H1 (cell line): ENCODE measurements at regions not wholly inside any gene's neighbourhood (a gene's known extent, or its start where the extent isn't known, plus 50 kb on each side); places are given as distances from the start of the nearest gene placed in this dataset.

Experiments
- EGR1 ChIP-seq: IDR thresholded peaks from 2 replicates; pipeline ENCODE4 v1.6.1; 2011; ENCODE audit warnings: low read depth, low read length, borderline replicate concordance
- EZH2 ChIP-seq: fragments of 200-600 bp; sonication (generic); IDR thresholded peaks from 2 replicates; pipeline ENCODE4 v1.7.1; 2012; ENCODE audit warnings: low read depth, mild to moderate bottlenecking, moderate library complexity, low read length, inconsistent platforms; ENCODE audit not compliant: severe bottlenecking
- KDM1A ChIP-seq: fragments of 200-600, 300-600 bp; sonication (generic); IDR thresholded peaks from 2 replicates; pipeline ENCODE4 v1.7.1; 2016; ENCODE audit warnings: mild to moderate bottlenecking, low read length, borderline replicate concordance
- NRF1 ChIP-seq: IDR thresholded peaks from 2 replicates; pipeline ENCODE4 v1.6.1; 2011; ENCODE audit warnings: mild to moderate bottlenecking, low read depth, low read length, improper control_type of control experiment
- POLR2A ChIP-seq, 2 experiments: IDR thresholded peaks; 1 replicate in 1 of 2; 2 replicates in 1 of 2; pipeline ENCODE4 v1.6.1; 2011; ENCODE audit warnings: low read depth in 2 of 2, low read length in 2 of 2, mild to moderate bottlenecking in 2 of 2; ENCODE audit errors: control extremely low read depth in 1 of 2
- RAD21 ChIP-seq, 2 experiments: IDR thresholded peaks in 1 of 2; conservative IDR thresholded peaks in 1 of 2; 2 replicates each; pipeline ENCODE4 v1.6.1; 2011; ENCODE audit warnings: low read depth in 2 of 2, low read length in 2 of 2, improper control_type of control experiment in 1 of 2, inconsistent platforms in 1 of 2, mild to moderate bottlenecking in 1 of 2, moderate library complexity in 1 of 2
- RNF2 ChIP-seq: fragments of 200-900, 300-1000 bp; sonication (generic); IDR thresholded peaks from 2 replicates; pipeline ENCODE4 v1.7.1; 2016; ENCODE audit warnings: borderline replicate concordance, low read depth, mild to moderate bottlenecking, antibody characterized with exemption, low read length; ENCODE audit not compliant: poor library complexity, severe bottlenecking; ENCODE audit errors: missing control alignments
- SRF ChIP-seq: IDR thresholded peaks from 2 replicates; pipeline ENCODE4 v1.6.1; 2011; ENCODE audit warnings: mild to moderate bottlenecking, low read depth, low read length, moderate library complexity
- SUZ12 ChIP-seq: fragments of 200-600 bp; sonication (generic); IDR thresholded peaks from 2 replicates; pipeline ENCODE4 v1.6.1; 2012; ENCODE audit warnings: mild to moderate bottlenecking, inconsistent platforms, low read length, moderate library complexity, mixed read lengths
- TAF7 ChIP-seq: optimal IDR thresholded peaks from 2 replicates; pipeline ENCODE3; 2011; ENCODE audit warnings: low read depth, mild to moderate bottlenecking, inconsistent platforms, low read length, moderate library complexity, borderline replicate concordance
- TF ChIP-seq, protein P1 (sequence below), 3 experiments: IDR thresholded peaks; 1 replicate in 2 of 3; 2 replicates in 1 of 3; pipeline versions ENCODE4 v1.5.1 to v1.6.1; 2011; ENCODE audit warnings: low read length in 3 of 3, mild to moderate bottlenecking in 3 of 3, inconsistent platforms in 2 of 3, low read depth in 1 of 3, moderate library complexity in 1 of 3; ENCODE audit not compliant: insufficient read depth in 1 of 3; ENCODE audit errors: control extremely low read depth in 1 of 3

DNA sequence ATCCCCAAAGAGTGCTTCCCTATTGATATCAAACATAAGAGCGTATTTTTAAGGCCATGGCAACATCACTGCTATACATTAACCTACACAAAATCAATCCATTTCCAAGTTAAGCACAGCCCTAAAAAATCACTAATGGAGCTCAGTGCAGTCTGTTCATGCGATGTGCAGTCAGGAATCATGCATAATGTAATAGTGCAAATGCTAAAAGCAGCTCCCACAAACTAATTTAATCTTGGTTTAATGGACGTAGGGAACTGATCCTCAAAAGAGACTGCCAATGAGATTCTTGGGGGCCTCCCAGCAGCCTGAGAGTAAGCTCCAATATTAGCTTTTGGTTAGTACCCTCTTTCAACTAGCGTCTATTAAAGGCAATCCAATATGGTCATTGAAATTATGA lies 245.9 kb downstream of the TOX3 start:
- TF ChIP-seq NRF1 (no peak), SRF (no peak), EZH2 (no peak), EGR1 (no peak), RNF2 (no peak), TAF7 (no peak), POLR2A (IDR thresholded peaks at IDR 0.05; ENCODE audit: control extremely low read depth in 1 of 2, low read depth in 2 of 2, low read length in 2 of 2) (no peak), RAD21 (IDR thresholded peaks at IDR 0.05 in 1 of 2, conservative IDR thresholded peaks at IDR 0.05 in 1 of 2; ENCODE audit: low read depth in 2 of 2, low read length in 2 of 2) (no peak), KDM1A (no peak), SUZ12 (no peak)
- TF ChIP-seq, protein P1, sequence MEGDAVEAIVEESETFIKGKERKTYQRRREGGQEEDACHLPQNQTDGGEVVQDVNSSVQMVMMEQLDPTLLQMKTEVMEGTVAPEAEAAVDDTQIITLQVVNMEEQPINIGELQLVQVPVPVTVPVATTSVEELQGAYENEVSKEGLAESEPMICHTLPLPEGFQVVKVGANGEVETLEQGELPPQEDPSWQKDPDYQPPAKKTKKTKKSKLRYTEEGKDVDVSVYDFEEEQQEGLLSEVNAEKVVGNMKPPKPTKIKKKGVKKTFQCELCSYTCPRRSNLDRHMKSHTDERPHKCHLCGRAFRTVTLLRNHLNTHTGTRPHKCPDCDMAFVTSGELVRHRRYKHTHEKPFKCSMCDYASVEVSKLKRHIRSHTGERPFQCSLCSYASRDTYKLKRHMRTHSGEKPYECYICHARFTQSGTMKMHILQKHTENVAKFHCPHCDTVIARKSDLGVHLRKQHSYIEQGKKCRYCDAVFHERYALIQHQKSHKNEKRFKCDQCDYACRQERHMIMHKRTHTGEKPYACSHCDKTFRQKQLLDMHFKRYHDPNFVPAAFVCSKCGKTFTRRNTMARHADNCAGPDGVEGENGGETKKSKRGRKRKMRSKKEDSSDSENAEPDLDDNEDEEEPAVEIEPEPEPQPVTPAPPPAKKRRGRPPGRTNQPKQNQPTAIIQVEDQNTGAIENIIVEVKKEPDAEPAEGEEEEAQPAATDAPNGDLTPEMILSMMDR (IDR thresholded peaks at IDR 0.05; ENCODE audit: control extremely low read depth in 1 of 3, insufficient read depth in 1 of 3, low read depth in 1 of 3, low read length in 3 of 3) = no peak
